Fibroblast of lung (primary cell): ENCODE measurements at regions not wholly inside any gene's neighbourhood (a gene's known extent, or its start where the extent isn't known, plus 50 kb on each side); places are given as distances from the start of the nearest gene placed in this dataset.

ENCODE experiments used
- EZH2 ChIP-seq: IDR thresholded peaks from 2 replicates; pipeline ENCODE4 v1.5.1; 2012; ENCODE audit warnings: low read length, control low read depth, mild to moderate bottlenecking; ENCODE audit errors: missing control alignments
- TF ChIP-seq, protein P1 (sequence below), 2 donors: IDR thresholded peaks in 1 of 2; conservative IDR thresholded peaks in 1 of 2; 1 replicate in 1 of 2; 2 replicates in 1 of 2; pipeline ENCODE4 v1.5.1; 2011 to 2012; ENCODE audit warnings: low read length in 2 of 2, control low read depth in 1 of 2, inconsistent platforms in 1 of 2, low read depth in 1 of 2, mild to moderate bottlenecking in 1 of 2

DNA sequence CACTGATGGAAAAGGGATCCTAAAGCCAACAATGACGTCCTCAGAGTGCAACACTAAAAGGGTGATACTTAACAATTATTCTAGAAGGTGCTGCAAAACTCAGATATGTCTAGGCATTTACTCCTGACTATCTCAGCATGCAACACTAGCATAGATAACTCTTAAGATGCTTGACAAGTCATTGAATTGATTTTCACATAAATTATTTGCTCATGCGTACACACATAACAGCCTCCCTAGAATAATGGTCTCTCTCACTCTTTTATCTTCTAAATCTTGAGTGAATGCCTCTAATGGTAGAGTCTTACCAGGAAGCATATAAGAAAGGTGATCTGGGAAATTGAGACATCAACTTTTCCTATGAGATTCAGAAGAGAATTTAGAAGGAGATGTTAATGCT lies 1283.7 kb downstream of the MRPL39 start:
- TF ChIP-seq, protein P1, sequence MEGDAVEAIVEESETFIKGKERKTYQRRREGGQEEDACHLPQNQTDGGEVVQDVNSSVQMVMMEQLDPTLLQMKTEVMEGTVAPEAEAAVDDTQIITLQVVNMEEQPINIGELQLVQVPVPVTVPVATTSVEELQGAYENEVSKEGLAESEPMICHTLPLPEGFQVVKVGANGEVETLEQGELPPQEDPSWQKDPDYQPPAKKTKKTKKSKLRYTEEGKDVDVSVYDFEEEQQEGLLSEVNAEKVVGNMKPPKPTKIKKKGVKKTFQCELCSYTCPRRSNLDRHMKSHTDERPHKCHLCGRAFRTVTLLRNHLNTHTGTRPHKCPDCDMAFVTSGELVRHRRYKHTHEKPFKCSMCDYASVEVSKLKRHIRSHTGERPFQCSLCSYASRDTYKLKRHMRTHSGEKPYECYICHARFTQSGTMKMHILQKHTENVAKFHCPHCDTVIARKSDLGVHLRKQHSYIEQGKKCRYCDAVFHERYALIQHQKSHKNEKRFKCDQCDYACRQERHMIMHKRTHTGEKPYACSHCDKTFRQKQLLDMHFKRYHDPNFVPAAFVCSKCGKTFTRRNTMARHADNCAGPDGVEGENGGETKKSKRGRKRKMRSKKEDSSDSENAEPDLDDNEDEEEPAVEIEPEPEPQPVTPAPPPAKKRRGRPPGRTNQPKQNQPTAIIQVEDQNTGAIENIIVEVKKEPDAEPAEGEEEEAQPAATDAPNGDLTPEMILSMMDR (conservative IDR thresholded peaks at IDR 0.05 in 1 of 2, IDR thresholded peaks at IDR 0.05 in 1 of 2; ENCODE audit: low read depth in 1 of 2, low read length in 2 of 2), result no peak
- TF ChIP-seq EZH2, result no peak
